Body of pancreas (tissue), 4 donors: ENCODE measurements at regions not wholly inside any gene's neighbourhood (a gene's known extent, or its start where the extent isn't known, plus 50 kb on each side); places are given as distances from the start of the nearest gene placed in this dataset.

Experiments
- CTCF ChIP-seq, 7 experiments: fragments of 450-650 bp in 4 of 7; fragments of 200-600 bp in 3 of 7; sonication (generic) in 3 of 7; IDR thresholded peaks; one replicate each; pipeline ENCODE4 v1.5.1; 2016 to 2019; ENCODE audit warnings: antibody characterized with exemption in 7 of 7
- POLR2A ChIP-seq, 3 donors: fragments of 450-650 bp; IDR thresholded peaks; one replicate each; pipeline ENCODE4 v1.6.1; 2016; ENCODE audit warnings: antibody characterized with exemption in 3 of 3, mild to moderate bottlenecking in 2 of 3

DNA sequence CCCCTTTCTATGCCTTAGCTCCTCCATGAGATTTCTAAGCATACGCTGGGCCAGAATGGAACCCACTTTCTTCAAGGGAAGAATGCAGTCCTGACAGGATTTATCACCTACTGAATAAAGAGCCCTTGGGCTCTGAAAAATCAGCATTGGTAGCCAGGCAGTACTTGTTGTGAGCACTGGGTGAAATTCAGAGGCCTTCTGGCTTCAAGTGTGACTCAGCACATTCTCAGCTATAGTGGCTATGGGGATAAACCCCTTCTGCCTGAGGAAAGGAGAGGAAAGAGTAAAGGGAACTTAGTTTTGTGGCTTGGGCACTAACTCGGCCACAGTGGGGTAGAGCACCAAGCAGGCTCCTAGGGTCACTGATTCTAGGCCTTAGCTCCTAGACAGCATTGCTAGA, 574.8 kb downstream of the JRKL start:
- TF ChIP-seq CTCF (IDR thresholded peaks at IDR 0.05) = no peak
- no peak for TF ChIP-seq POLR2A (IDR thresholded peaks at IDR 0.05)
